ENCODE measurements at regions not wholly inside any gene's neighbourhood (a gene's known extent, or its start where the extent isn't known, plus 50 kb on each side); places are given as distances from the start of the nearest gene placed in this dataset.

DNA sequence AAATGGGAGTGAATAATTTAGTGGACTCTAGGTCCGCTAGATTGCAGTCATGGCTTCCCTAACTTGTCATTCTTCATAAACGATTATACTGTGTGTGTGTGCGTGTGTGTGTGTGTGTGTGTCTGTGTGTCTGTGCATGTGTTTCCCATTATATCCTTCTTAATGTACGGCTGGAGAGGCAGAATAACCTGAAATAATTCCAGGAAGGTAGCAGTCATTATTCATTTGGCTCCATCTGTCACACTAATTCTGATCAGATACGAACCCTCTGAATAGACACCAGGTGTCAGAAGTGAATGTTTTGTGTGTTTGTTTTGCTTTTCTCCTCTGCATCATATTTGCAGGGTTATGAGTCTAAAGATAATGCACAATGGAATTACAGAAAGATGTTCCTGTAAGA lies 372.9 kb downstream of the DOK5 start:
- TF ChIP-seq, protein P1, sequence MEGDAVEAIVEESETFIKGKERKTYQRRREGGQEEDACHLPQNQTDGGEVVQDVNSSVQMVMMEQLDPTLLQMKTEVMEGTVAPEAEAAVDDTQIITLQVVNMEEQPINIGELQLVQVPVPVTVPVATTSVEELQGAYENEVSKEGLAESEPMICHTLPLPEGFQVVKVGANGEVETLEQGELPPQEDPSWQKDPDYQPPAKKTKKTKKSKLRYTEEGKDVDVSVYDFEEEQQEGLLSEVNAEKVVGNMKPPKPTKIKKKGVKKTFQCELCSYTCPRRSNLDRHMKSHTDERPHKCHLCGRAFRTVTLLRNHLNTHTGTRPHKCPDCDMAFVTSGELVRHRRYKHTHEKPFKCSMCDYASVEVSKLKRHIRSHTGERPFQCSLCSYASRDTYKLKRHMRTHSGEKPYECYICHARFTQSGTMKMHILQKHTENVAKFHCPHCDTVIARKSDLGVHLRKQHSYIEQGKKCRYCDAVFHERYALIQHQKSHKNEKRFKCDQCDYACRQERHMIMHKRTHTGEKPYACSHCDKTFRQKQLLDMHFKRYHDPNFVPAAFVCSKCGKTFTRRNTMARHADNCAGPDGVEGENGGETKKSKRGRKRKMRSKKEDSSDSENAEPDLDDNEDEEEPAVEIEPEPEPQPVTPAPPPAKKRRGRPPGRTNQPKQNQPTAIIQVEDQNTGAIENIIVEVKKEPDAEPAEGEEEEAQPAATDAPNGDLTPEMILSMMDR (IDR thresholded peaks at IDR 0.05; ENCODE audit: borderline replicate concordance, insufficient read depth, low read depth, low read length) = no peak
- H3K4me3 ChIP-seq (ENCODE audit: low read depth, low read length) = no peak overlapping the region

DNA sequence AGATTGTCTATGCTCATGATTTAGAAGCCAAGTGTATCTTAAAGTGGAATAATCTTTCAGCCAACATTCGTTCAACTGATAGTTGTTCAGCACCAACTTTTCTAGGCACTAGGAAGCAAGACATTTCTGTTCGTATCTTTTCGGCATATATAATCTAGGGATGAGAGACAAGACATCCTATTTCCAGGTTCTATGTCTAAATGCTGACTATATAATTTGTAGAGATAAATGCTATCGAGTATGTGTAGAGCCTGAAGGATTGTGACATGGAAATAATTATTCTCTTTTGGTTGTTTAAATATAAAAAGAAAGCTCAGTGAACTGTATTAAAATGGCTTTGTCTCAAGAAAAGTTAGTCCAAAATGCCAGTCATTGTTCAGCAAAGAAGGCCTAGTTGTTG lies 371.6 kb downstream of the DOK5 start:
- no peak overlapping the region for H3K4me3 ChIP-seq (ENCODE audit: low read depth, low read length)
- TF ChIP-seq, protein P1 (IDR thresholded peaks at IDR 0.05; ENCODE audit: borderline replicate concordance, insufficient read depth, low read depth, low read length) = no peak

DNA sequence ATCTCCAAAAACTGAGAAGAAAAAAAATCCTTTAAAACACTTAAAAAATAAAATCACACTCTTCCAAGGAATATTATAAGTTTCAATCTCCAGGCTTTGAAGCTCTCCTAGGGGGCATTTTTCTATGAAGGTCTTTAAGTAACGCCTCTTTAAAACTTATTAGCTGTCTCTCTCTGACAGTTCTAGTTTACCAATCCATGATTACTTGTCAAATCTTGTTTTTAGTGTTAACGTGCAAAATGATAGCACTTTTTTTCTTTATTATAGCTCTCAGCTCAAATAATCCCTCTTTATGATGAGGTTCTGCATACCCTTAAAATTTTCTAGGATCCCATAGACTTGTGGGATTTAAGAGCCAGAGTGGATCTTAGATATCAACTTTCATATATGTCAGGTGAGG lies 369.0 kb downstream of the DOK5 start:
- TF ChIP-seq, protein P1 (IDR thresholded peaks at IDR 0.05; ENCODE audit: borderline replicate concordance, insufficient read depth, low read depth, low read length) = no peak
- H3K4me3 ChIP-seq (ENCODE audit: low read depth, low read length) = no peak overlapping the region

DNA sequence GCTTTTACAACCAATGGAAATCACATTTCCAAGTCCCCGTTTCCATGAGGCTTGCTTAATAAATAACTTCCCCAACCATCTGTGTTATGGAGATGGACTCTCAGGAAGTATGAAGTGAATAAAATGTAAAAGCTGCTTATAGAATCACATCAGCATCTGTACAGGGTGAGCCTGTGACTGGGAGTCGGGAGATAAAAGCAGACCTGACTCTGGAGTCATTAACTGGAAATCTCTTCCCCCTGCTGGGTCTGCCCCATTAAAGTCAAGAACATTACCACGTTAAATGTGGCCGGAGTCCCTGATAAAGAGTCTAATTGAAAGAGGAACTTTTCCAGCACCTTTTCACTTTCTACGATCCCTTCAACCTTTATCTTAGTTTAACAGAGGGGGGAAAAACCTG lies 368.5 kb downstream of the DOK5 start:
- no peak overlapping the region for H3K4me3 ChIP-seq (ENCODE audit: low read depth, low read length)
- TF ChIP-seq, protein P1 (IDR thresholded peaks at IDR 0.05; ENCODE audit: borderline replicate concordance, insufficient read depth, low read depth, low read length) = no peak

DNA sequence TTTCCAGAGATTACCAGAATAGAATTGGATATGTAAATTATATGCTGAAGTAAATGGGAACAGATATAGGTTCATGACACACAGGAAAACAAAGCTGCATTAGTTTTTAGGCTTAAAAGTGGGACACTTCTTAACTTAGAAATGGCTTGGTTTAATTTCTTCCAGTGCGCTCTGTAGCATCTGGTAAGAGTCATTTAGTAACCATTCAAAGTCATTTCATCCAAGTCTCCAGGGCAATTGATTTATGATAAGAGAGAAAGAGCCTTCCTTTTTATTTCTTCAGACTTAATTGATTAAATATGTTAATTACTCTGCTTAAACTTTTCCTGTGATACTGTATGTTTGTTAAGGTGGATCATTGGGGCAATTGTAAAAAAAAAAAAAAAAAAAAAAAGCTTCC lies 368.0 kb downstream of the DOK5 start:
- TF ChIP-seq, protein P1 (IDR thresholded peaks at IDR 0.05; ENCODE audit: borderline replicate concordance, insufficient read depth, low read depth, low read length) = no peak
- H3K4me3 ChIP-seq (ENCODE audit: low read depth, low read length) = no peak overlapping the region

DNA sequence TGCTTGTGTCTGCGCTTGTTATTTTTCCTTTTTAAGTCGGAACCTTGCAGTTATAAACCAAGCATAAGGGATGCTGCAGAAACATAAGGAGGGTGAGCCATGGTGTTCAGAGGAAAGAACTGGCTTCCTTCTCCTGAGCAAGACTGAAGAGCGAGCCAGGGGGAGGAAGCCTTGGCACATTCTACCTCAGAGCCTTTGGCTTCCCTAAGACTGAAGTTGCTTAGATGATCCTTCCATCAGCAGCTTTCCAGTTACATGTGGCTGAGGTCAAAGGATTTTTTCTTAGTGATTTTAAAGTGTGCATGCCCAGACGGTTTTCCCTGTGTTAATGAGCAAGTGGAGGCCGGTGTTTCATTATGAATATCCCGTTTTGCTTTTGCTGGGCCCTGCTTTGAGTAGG lies 363.8 kb downstream of the DOK5 start:
- TF ChIP-seq, protein P1 (IDR thresholded peaks at IDR 0.05; ENCODE audit: borderline replicate concordance, insufficient read depth, low read depth, low read length) = no peak
- H3K4me3 ChIP-seq (ENCODE audit: low read depth, low read length) = no peak overlapping the region

DNA sequence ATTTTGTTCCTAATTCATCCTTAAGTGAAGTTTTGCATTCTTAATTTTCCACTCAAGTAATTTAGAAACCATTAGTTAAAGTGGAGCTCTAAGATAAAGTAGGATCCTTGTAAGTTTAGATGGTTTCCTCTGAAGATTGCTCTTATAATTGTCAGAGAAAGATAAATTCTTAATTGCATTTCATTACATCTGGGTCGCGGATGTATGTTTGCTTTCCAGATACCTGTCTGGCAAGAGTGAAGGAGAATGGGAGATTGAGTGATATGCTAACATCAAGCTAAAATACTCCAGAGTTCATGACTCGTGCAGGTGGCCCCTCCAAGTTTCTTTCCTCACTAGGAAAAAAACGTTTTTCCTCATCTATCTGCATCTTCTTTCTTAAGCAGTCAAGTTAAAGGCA lies 361.8 kb downstream of the DOK5 start:
- no peak overlapping the region for H3K4me3 ChIP-seq (ENCODE audit: low read depth, low read length)
- TF ChIP-seq, protein P1 (IDR thresholded peaks at IDR 0.05; ENCODE audit: borderline replicate concordance, insufficient read depth, low read depth, low read length) = no peak
